NCI-H69 (cell line): ENCODE measurements at regions not wholly inside any gene's neighbourhood (a gene's known extent, or its start where the extent isn't known, plus 50 kb on each side); places are given as distances from the start of the nearest gene placed in this dataset.

Experiments used
- DNase-seq: peaks from one replicate; lab custom pipeline; 2025; lab: John Stamatoyannopoulos, UW

GRCh38 chr3:177942911-177943310 lies 593.3 kb upstream of the KCNMB2 start:
- DNase-seq = no peak

GRCh38 chr3:177944228-177944661 lies 592.0 kb upstream of the KCNMB2 start:
- peak; percentile 31 for DNase-seq

DNA sequence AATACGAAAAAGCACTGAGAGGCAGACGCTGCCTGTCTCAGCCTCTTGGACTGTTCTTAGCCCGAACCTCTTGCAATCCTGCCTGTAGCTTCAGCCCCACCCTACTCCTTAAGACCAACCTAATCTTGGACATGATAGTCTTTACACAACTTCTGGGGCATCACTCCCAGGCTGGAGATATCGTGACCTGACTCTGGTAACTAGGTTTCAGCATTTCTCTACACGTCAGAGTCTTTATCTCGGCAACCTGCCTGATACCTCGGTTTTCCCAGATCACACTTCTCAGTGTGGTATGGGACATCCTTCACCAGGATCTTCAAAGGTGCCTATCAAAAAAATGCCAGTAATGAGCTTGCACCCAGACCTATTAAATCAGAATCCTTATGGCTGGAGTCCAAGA lies 590.2 kb upstream of the KCNMB2 start:
- no peak for DNase-seq

DNA sequence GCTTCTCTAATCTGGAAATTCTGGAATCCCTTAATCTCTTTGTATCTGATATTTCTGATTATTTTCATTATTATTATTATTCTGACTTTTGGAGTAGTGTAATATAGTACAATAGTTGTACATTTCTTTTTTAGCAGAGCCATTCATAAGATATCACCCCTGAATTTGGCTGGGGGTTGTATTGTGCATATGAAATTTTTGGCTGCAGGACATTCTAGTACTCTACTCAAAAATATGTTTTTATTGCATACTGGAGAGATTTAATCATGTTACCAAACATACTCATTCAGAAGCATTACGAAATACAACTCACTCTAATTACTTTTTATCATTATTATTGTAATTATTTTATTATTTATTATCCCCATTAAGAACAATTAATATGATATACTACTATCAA lies 589.7 kb upstream of the KCNMB2 start:
- DNase-seq = no peak

- DNase-seq = no peak
Observed at GRCh38 chr3:177946936-177947335, 589.3 kb upstream of the KCNMB2 start.

GRCh38 chr3:177947901-177948300 lies 588.3 kb upstream of the KCNMB2 start:
- no peak for DNase-seq

DNA sequence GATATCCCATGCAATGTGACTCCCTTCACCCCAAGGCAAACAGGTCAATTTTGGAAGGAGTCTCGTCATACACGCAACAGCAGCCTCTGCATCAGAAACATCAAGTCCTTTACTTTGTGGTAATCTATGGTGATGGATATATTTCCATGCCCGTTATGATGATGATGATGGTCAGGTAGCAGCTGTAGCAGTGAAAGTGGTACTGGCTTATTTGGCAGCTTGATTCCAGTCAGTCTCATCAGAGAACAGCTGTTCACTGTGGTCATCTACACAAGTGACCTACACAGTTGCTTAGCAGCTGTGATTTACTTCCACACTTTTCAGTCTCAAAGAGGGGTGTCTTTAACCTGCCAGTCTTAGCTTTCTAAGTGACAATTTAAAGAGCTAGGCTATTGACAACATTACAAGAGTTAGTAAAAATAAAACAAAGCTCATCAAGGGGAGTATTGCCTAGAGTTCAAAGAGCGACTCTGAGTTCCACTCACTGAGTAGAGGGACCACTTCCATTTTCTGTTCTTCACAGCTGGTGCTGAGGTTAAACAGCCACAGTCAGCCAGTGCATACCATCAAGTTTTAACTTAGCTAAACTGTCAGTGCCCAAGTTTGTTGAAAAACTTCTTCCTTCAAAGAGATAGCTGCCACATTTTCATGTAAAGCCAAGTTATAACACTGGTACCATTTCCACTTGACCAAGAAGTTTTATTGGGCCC lies 587.4 kb upstream of the KCNMB2 start:
- no peak for DNase-seq

- no peak for DNase-seq
Observed at GRCh38 chr3:177959188-177959587, 577.0 kb upstream of the KCNMB2 start.

DNA sequence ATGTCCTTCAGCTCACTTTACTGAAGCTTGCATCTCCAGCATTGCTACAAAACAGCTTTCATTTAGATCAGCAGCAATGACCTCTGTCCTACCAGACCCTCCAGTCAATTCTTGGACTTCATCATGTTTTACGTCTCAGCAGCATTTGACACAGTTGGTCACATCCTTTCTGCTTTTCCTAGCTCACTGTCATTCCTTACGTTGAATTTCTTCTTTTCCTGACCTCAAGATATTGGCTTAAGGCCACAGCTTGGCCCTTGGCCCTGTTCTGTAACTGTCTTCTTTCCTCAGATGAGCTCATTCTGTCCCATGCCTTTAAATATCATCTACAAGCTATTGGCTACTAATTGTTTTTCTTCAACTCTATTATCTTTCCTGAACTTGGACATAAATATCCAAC lies 576.2 kb upstream of the KCNMB2 start:
- DNase-seq = no peak

GRCh38 chr3:177960722-177961121 lies 575.5 kb upstream of the KCNMB2 start:
- no peak for DNase-seq

DNA sequence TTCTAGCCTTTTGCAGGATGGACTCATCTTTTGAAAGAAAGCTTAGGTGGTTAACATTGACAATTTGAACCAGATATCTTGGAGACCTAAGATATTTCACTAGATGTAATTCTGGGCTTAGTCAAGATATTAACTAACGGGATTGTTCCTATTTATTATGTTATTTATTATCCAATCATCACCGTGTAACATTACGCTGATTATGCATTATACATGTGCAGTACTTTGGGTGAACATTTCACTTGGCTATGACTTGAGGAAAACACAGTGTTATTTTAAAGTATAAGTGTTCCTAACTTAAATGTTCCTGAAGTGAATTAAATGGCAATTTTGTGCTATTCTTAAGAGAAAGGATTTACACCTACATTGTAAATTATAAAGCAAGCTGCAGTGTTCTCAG lies 574.5 kb upstream of the KCNMB2 start:
- DNase-seq = no peak

DNA sequence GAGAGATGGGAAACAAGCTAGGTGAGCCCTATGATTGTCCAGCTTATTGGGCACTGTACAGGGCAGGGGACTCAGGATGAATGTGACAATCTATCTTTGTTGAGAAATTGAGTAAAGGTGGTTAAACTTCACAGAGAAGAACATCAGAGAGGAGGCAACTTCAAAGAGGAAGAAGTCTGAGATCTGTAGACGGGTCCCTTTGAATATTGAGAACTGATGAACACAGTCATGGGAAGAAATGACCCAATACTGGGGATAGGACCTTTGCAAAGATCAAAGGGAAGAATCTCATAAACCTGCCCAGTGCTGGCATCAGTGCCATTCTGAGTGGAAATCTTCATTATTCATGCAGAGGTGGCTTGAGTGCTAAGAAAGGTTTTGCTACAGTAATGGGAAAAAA lies 569.7 kb upstream of the KCNMB2 start:
- no peak for DNase-seq

- no peak for DNase-seq
Observed at GRCh38 chr3:177968891-177969290, 567.3 kb upstream of the KCNMB2 start.

DNA sequence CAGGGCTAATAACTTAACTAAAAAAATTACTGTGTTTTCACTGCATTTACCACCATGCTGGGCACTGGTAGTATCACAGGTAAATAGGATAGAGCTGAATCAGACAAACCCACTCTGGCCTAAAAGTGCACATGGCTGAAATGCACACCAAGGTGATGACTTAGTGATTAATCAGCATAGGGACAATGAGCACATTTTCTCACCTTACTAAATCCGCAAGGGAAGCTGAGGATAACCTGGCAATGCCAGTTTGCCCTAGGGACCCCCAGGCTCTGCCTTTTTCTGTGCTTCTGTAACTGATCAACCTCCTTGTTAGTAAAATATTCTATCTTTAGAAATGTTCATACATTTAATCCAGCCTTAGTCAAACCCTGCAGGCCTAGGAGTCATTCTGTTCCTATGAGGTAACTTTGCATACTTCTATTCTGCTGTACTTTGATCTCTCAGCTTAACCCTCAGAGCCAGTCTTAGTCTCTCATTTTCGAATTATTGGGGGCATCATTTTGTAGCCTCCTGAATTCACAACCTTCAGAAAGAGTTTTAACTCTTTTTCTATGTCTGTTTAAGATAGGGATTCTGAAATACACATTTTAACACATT lies 562.9 kb upstream of the KCNMB2 start:
- peak; percentile 32 for DNase-seq

DNA sequence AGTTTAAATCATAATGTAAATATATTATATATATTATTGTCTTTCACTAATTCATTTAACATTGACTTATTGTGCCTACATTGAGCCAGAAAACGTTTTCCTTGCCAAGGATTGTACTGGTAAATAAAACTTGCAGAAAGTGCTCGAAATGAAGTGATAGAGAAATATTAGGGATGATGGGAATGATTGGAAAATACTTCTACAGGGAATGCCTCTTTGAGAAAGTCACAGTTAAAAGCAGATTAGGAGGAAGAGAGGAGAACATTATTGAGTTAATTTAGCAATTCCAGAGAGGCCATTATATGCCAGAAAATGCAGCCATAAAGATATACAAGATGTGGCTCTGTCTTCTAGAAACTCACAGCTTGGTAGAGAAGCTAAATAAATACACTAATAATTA lies 560.0 kb upstream of the KCNMB2 start:
- DNase-seq = no peak

- DNase-seq = no peak
Observed at GRCh38 chr3:177976866-177977265, 559.4 kb upstream of the KCNMB2 start.

- peak; percentile 62 for DNase-seq
Observed at GRCh38 chr3:177977381-177978158, 558.7 kb upstream of the KCNMB2 start.

DNA sequence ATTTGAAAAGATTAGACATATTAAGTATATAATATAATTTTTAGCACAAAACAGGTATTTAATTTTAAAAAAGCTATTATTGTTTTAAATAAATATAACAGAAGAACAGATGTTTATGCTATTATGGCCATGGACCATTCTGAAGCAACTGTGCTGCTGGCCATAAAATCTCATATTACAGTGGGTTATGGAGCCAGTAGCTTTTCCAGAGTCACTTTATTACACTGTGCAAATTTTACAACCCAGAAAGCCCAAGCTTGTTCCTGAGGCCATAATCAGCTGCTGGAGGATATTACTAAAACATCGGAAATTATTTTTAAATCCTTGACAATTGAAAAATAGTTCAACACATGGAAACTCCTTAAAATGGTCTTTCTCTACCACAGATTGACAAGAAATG lies 557.3 kb upstream of the KCNMB2 start:
- DNase-seq = peak; percentile 45

DNA sequence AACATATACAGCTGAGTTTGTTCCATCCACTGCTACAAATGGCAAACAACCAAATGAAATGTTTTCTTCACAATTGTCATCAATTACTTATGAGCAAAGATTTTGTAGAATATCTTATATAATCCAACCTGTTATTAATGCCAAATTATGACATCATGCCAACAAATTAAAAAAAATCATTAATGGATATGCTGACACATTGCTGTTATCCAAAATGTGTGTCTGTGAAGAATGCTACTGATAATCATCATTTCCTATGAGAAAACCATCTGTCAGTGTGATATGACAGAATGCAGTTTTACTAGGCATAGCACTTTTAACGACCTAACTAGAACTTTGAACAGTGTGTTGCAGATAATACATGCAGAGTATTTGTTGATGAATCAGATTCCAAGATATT lies 556.5 kb upstream of the KCNMB2 start:
- peak; percentile 23 for DNase-seq

- no peak for DNase-seq
Observed at GRCh38 chr3:177981576-177981975, 554.7 kb upstream of the KCNMB2 start.

- peak; percentile 16 for DNase-seq
Observed at GRCh38 chr3:177982034-177982433, 554.2 kb upstream of the KCNMB2 start.

GRCh38 chr3:177983320-177983719 lies 552.9 kb upstream of the KCNMB2 start:
- no peak for DNase-seq
